ENCODE measurements at regions not wholly inside any gene's neighbourhood (a gene's known extent, or its start where the extent isn't known, plus 50 kb on each side); places are given as distances from the start of the nearest gene placed in this dataset.

DNA sequence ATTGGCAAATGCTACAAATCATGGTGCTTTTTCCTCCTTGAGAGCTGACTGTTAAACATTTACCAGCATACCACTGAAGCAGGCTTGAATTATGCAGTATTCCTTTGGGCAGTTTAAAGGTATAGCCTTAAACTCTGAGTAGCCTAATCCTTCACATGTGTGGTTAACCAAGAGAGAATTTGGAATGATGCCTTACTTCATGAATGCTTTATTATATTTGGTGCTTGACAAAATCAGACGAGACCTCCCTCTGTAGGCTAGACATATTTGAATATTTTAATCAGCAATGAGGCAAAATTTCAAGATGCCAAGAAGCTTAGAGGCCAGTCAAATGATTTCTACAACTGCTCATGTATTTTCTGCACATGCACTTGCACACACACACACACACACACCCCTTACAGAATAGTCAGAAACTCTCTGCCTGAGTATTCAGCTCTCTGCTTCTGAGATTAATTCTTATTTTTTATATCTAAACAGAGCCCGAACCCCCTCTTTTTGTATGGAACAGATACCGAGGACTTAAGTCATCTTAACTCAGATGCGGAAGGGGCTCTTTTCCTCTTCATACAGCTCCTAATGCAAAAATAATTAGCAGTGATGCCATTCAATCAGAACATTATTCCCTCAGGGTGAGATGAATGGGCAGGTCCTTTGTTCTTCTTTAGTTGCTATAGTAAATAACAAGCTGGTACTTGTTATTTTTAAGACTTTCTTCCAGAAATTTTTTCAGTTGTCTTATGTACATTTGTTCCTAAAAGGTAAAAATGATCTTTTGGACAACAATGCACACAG lies 195.5 kb upstream of the TMC3 start (continued):
- TF ChIP-seq, protein P1, sequence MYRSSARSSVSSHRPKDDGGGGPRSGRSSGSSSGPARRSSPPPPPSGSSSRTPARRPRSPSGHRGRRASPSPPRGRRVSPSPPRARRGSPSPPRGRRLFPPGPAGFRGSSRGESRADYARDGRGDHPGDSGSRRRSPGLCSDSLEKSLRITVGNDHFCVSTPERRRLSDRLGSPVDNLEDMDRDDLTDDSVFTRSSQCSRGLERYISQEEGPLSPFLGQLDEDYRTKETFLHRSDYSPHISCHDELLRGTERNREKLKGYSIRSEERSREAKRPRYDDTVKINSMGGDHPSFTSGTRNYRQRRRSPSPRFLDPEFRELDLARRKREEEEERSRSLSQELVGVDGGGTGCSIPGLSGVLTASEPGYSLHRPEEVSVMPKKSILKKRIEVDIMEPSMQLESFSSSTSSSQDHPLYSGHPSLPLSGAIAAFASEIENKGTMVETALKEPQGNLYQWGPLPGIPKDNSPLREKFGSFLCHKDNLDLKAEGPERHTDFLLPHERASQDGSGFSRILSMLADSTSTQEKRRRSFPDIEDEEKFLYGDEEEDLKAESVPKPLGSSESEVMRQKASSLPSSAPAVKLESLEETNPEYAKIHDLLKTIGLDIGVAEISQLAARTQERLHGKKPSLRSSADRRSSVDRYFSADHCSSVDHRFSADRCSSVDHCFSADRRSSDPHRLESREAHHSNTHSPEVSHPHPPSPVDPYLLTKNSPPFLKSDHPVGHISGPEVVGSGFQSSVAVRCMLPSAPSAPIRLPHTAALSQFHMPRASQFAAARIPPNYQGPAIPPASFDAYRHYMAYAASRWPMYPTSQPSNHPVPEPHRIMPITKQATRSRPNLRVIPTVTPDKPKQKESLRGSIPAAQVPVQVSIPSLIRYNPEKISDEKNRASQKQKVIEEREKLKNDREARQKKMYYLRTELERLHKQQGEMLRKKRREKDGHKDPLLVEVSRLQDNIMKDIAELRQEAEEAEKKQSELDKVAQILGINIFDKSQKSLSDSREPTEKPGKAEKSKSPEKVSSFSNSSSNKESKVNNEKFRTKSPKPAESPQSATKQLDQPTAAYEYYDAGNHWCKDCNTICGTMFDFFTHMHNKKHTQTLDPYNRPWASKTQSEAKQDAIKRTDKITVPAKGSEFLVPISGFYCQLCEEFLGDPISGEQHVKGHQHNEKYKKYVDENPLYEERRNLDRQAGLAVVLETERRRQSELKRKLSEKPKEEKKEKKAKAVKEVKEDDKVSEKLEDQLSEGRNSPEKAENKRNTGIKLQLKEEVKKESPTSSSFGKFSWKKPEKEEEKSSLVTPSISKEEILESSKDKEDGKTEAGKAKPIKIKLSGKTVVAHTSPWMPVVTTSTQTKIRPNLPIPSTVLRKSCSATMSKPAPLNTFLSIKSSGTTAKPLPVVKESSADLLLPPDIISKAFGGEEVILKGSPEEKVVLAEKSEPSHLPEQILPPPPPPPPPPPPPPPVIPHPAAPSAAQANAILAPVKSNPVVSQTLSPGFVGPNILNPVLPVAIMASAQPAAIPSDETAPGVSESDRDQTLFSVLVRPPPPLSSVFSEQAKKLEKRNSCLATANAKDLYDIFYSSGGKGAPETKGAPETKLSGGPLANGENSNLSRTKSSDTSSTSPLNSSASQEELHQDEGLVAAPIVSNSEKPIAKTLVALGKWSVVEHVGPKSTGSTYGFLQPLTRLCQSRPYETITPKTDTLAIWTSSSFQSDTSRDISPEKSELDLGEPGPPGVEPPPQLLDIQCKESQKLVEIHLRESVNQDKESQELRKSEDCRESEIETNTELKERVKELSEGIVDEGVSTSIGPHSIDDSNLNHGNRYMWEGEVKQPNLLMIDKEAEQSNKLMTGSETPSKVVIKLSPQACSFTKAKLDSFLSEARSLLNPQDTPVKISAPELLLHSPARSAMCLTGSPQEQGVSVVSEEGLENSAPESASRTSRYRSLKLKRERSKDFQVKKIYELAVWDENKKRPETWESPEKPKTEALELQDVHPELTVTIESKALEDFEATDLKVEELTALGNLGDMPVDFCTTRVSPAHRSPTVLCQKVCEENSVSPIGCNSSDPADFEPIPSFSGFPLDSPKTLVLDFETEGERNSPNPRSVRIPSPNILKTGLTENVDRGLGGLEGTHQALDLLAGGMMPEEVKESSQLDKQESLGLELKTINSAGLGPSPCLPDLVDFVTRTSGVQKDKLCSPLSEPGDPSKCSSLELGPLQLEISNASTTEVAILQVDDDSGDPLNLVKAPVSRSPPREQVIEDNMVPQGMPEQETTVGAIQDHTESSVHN (IDR thresholded peaks at IDR 0.05; ENCODE audit: borderline replicate concordance in 1 of 2, low read depth in 1 of 2): no peak
- no peak for TF ChIP-seq RNF219 (CRISPR knock-in tag; IDR thresholded peaks at IDR 0.05)
- no peak for TF ChIP-seq ZNF232 (CRISPR knock-in tag; IDR thresholded peaks at IDR 0.05)
- TF ChIP-seq KLF10 (CRISPR knock-in tag; IDR thresholded peaks at IDR 0.05): no peak
